BJ (cell line): ENCODE measurements at regions not wholly inside any gene's neighbourhood (a gene's known extent, or its start where the extent isn't known, plus 50 kb on each side); places are given as distances from the start of the nearest gene placed in this dataset.

Experiments
- CTCF ChIA-PET: fragments of 350-600 bp; formaldehyde crosslinking; extraction: SDS; loops from one replicate; lab custom pipeline; 2021; ENCODE audit warnings: antibody characterized with exemption, inconsistent platforms; lab: Yijun Ruan, JAX
- POLR2A ChIA-PET: fragments of 300-600 bp; sonication (Branson Sonifier 250); formaldehyde crosslinking; extraction: SDS; loops from one replicate; lab custom pipeline; 2021; ENCODE audit warnings: antibody characterized with exemption; lab: Charles Lee
- DNase-seq: peaks from one replicate; pipeline ENCODE4 v3.0.0-alpha.2; 2011; ENCODE audit warnings: low read depth
- H3K27me3 ChIP-seq: 2 replicates; pipeline ENCODE4 v1.6.0; 2011; ENCODE audit warnings: low read length; ENCODE audit not compliant: control insufficient read depth, insufficient read depth
- H3K36me3 ChIP-seq: 2 replicates; pipeline ENCODE4 v1.5.1; 2011; ENCODE audit warnings: low read length; ENCODE audit not compliant: control insufficient read depth, insufficient read depth
- H3K4me3 ChIP-seq: 2 replicates; pipeline ENCODE4 v1.5.1; 2011; ENCODE audit warnings: low read depth, mild to moderate bottlenecking, control low read depth, low read length
- TF ChIP-seq, protein P1 (sequence below): IDR thresholded peaks from 2 replicates; pipeline ENCODE4 v1.5.1; 2011; ENCODE audit warnings: low read depth, mild to moderate bottlenecking, control low read depth, inconsistent platforms, low read length, moderate library complexity; ENCODE audit not compliant: insufficient read depth

DNA sequence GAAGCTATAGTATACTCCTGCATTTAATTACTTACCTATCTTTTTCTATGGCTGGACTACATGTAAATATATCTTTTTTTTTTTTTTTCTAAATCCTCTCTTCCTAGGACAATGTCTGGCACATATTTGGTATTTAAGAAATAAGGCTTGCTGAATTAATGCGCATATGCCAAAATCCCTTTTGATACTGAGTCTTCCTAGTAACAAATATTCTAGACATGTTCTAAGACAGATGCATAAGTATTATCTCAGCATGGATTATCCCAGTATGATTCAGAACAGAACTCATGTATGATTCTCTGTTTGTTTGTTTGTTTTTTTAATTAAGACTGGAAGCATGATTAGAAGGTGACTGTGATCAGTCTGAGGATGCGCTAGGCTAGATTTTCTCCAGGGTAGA, 249.8 kb upstream of the ZNF717 start:
- ChIA-PET CTCF (no interaction called here), POLR2A (no interaction called here)
- H3K27me3 ChIP-seq, result no peaks in the 10 kb centered on the region
- no peaks in the 10 kb centered on the region for H3K36me3 ChIP-seq
- TF ChIP-seq, protein P1, sequence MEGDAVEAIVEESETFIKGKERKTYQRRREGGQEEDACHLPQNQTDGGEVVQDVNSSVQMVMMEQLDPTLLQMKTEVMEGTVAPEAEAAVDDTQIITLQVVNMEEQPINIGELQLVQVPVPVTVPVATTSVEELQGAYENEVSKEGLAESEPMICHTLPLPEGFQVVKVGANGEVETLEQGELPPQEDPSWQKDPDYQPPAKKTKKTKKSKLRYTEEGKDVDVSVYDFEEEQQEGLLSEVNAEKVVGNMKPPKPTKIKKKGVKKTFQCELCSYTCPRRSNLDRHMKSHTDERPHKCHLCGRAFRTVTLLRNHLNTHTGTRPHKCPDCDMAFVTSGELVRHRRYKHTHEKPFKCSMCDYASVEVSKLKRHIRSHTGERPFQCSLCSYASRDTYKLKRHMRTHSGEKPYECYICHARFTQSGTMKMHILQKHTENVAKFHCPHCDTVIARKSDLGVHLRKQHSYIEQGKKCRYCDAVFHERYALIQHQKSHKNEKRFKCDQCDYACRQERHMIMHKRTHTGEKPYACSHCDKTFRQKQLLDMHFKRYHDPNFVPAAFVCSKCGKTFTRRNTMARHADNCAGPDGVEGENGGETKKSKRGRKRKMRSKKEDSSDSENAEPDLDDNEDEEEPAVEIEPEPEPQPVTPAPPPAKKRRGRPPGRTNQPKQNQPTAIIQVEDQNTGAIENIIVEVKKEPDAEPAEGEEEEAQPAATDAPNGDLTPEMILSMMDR, result no peak
- H3K4me3 ChIP-seq, result no peak overlapping the region
- DNase-seq, result no peak

DNA sequence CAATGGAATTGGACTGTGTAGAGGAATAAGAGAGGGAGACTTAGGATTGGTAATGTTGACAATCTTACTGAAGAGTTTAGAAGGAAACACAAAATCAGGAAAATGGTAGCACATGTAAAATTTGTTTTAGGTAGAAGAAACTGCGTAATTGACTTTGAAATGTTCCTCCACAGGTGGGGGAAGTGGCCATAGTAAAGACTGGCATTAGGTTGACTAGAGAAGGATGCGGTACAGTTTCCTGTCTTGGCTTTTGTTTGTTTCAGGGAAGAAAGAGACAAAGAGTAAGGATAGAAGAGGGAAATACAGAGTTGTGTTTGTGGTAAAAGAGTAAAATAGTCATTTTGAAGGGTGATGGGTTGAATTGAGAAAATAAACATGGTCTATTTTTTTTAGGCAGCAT, 253.6 kb upstream of the ZNF717 start:
- H3K27me3 ChIP-seq, result no peaks in the 10 kb centered on the region
- DNase-seq, result no peak
- TF ChIP-seq, protein P1, result no peak
- CTCF ChIA-PET, result no interaction called here
- no peaks in the 10 kb centered on the region for H3K36me3 ChIP-seq
- POLR2A ChIA-PET, result no interaction called here
- no peak overlapping the region for H3K4me3 ChIP-seq

DNA sequence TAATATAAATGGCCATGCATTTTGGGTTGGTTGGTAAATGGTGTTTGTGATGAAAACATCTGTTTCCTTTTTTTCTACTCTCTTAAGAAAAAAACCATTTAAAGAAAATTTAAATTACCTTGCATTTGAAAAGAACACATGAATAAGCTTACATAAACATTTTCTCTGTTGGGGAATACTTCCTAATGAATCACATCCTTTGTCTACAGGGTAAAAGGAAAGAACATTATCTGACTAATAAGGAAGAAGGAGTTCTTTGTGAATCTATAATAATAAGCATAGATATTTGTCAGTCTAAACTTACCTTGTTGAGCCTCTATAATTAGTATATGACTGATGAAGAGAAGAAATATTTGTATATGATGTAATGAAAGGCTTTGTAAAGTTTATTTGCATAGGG, 254.1 kb upstream of the ZNF717 start:
- Histone ChIP-seq H3K27me3 (no peaks in the 10 kb centered on the region), H3K36me3 (no peaks in the 10 kb centered on the region), H3K4me3 (no peak overlapping the region)
- ChIA-PET POLR2A (no interaction called here), CTCF (no interaction called here)
- TF ChIP-seq, protein P1, result no peak
- DNase-seq, result no peak

DNA sequence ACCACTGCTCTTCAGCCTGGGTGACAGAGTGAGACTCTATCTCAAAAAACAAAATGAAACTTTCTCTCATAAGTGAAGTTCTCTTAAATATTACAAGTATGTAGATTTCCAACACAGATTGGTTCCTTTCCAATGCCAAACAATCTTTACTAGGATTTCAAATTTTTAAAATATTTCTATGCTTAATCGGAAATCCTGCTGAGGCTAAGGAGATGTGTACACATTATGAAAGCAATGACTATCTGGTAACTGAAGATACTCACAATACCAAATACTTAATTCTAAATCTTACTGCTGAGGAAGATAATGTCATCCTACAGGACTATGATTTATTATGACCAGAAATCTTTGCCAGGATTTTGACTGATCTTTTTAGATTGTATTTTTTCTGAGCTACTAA, 255.6 kb upstream of the ZNF717 start:
- POLR2A ChIA-PET, result no interaction called here
- no peak overlapping the region for H3K4me3 ChIP-seq
- no peaks in the 10 kb centered on the region for H3K27me3 ChIP-seq
- no peaks in the 10 kb centered on the region for H3K36me3 ChIP-seq
- CTCF ChIA-PET, result no interaction called here
- TF ChIP-seq, protein P1, result no peak
- peak; percentile 7 for DNase-seq

DNA sequence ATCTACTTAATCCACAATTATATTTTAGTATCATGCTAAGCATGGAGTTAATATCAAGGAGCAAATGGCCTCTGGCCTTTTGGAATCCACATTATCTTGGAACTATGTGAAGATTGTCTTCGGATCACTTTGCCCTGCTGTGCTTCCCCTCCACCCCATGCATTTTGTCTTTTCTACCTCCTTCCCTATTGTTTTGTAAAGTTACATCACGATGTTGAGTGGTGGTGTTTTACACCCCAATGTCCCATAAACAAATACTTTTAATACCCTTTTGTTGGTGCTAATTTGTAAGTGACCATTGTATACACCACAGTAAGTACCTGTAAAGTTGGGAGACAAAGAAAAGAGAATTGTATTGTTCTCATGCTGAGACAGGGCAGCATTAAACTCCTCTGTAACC, 258.4 kb upstream of the ZNF717 start:
- Histone ChIP-seq H3K4me3 (no peak overlapping the region), H3K27me3 (no peaks in the 10 kb centered on the region), H3K36me3 (no peaks in the 10 kb centered on the region)
- no peak for DNase-seq
- TF ChIP-seq, protein P1, result no peak
- ChIA-PET CTCF (interaction anchor here (0.6 to 1.2 kb wide), 2 partner anchors 11 to 449 kb away, joined by 3 to 4 read pairs; no protein-coding TSS in a partner anchor), POLR2A (no interaction called here)
